Stimulated activated CD4-positive, alpha-beta T cell treated with anti-CD3 and anti-CD28 coated beads, TNF-alpha, amount 100 ng/mL, for 24 hours (primary cell): ENCODE measurements at regions not wholly inside any gene's neighbourhood (a gene's known extent, or its start where the extent isn't known, plus 50 kb on each side); places are given as distances from the start of the nearest gene placed in this dataset.
"Not testable (repeated sequence)": the region's sequence is repeated elsewhere in the genome, so short reads cannot be mapped to it uniquely, and the experiment has no call there.

ENCODE experiments used
- DNase-seq, 3 experiments: peaks; one replicate each; pipeline ENCODE4 v3.0.0-alpha.2; 2020; ENCODE audit warnings: low read depth in 3 of 3

DNA sequence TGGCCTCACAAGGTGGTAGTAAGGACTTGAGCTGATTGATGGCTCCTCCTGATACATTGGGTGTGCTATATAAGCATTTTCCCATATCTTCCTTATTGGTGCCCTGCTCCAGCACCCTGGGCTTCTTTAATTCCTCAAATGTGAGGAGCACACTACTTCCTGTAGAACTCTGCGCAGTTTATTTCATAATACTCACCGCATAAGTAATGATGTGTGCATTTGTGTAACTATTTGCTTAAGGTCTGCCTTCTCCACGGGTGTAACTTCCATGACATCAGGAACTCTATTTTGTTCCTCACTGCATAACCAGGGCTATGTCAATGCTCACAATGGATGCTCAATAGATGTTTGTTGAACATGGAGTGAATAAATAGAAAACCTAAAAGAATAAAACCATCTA lies 392.2 kb downstream of the SEC23A start:
- no peak for DNase-seq

- no peak for DNase-seq
These were observed 392.8 kb downstream of the SEC23A start for GRCh38 chr14:38710196-38710595.

GRCh38 chr14:38705220-38705619 lies 397.8 kb downstream of the SEC23A start:
- DNase-seq = no peak

- no peak for DNase-seq
These were observed 398.8 kb downstream of the SEC23A start for GRCh38 chr14:38704220-38704619.

- DNase-seq = no peak
These were observed 406.1 kb downstream of the SEC23A start for GRCh38 chr14:38696925-38697324.

- no peak for DNase-seq
These were observed 409.6 kb downstream of the SEC23A start for GRCh38 chr14:38693423-38693822.

DNA sequence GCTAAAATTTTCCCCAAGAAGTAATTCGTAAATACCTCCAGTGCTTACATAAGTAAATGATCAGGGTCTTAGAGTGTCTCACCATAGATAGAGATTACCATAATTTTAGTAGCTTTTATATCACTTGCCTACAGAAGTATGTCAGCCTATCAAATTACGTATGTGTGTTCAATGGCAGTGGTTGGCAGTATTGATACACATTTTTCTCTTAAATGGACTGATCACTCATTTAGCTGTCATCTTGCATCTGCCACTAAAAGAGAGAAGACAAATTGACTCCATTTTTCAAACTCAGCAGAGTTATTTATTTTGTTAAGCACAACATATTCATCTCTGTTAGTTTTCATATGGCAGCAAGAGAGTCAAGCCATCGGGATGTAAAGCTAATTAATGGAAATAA lies 413.1 kb upstream of the CLEC14A start:
- no peak for DNase-seq

DNA sequence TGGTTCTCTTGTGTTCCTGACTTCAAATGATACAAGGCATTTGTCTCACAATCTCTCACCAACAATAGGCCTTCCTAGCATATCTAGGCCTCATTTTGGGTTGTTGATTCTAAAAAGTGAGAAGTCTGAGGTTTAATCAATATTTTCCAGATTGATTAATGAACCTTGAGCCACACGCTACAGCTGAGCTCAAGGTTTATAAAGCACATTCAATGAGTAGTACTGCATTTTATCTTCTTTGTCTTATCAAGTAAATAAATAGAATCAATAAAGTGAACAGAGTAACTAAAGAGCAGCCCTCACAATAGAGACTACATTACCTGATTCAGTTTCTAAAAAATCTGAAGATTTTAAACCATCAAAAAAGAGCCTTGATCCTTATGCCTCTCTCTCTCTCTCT lies 407.5 kb upstream of the CLEC14A start:
- no peak for DNase-seq

DNA sequence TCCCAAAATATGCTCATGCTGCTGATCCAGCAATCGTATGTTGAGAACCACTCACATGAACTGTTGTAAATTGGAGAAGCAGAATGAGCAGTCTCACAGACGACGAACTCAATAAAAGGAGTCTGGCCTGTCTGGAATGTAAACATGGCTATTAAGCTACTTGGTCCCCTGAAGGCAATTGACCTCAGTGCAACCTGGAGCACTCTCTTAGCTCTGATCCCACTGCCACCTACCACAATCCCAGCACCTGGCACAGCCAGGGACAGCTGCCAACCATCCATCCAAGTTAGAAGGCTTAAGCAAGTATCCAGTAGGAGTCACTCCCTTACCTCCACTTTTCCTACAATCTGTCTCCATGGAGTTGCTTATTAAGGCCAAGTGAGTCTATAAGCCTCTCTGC lies 406.9 kb upstream of the CLEC14A start:
- no peak for DNase-seq

GRCh38 chr14:38646391-38646790 lies 390.5 kb upstream of the CLEC14A start:
- no peak for DNase-seq

GRCh38 chr14:38634913-38635312 lies 379.0 kb upstream of the CLEC14A start:
- DNase-seq = not testable (repeated sequence)

GRCh38 chr14:38629412-38629811 lies 373.5 kb upstream of the CLEC14A start:
- DNase-seq = no peak

- DNase-seq = no peak
These were observed 371.3 kb upstream of the CLEC14A start for GRCh38 chr14:38627163-38627562.

DNA sequence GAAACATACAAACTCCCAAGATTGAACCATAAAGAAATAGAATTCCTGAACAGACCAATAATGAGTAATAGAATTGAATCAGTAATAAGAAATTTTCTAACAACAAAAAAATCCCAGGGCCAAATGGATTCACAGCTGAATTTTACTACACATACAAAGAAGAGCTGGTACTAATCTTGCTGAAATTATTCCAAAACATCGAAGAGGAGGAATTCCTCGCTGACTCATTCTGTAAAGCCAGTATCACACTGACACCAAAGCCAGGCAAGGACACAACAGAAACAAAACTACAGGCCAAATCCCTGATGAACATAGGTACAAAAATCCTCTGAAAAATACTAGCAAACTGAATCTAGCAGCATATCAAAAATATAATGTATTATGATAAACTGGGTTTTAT lies 367.8 kb upstream of the CLEC14A start:
- DNase-seq = no peak

GRCh38 chr14:38618514-38618913 lies 362.6 kb upstream of the CLEC14A start:
- DNase-seq = no peak

- DNase-seq = no peak
These were observed 361.1 kb upstream of the CLEC14A start for GRCh38 chr14:38616959-38617358.

GRCh38 chr14:38611928-38612327 lies 356.0 kb upstream of the CLEC14A start:
- DNase-seq = no peak

- DNase-seq = no peak
These were observed 352.4 kb upstream of the CLEC14A start for GRCh38 chr14:38608244-38608643.

DNA sequence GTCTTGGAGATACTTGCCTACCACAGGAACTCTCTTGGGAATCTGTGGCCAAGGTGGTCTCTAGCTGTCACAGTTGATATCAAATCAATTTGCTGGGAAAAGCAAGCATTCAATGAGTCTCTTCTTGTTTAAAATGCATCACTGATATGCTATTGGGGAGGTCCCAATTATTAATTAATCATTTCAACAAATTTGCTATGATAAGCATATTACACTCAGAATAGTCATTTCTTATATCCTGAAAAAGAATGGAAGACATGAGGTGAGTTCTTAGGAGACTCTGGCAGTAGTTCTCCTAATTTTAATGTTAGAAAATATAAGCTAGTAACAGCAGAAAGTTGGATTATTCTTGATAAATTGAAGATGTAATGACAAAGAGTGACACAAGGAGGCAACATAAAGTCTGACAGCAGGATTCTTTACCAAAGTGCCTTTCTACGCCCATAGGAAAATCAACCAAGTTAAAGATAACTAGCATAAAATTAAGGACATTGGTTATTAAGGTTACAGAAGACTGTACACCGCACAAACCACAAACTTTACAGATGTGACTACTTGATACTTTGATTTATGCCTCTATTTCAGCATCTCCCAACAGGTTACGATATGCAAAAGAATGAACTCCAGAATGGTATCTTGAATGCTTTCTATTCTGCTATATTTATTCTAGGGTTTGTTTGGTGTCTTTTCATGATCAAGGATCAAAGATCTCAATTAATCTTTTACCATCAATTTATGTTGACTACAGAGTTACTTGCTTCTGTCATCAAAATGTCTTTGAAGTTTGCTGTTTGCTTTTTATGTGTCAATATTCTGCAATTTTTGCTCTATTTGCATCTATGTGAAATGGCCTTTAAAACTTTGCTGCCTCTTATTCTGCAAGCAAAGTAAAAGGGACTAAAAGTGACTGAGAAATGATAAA lies 349.6 kb upstream of the CLEC14A start:
- DNase-seq = no peak

DNA sequence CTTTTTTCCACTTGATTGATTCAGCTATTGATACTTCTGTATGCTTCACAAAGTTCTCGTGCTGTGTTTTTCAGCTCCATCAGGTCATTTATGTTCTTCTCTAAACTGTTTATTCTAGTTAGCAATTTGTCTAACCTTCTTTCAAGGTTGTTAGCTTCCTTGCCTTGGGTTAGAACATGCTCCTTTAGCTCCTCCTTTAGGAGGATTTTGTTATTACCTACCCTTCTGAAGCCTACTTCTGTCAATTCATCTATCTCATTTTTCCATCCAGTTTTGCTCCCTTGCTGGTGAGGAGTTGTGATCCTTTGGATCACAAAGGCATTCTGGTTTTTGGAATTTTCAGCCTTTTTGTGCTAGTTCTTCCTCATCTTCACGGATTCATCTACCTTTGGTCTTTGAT lies 344.7 kb upstream of the CLEC14A start:
- DNase-seq = not testable (repeated sequence)

DNA sequence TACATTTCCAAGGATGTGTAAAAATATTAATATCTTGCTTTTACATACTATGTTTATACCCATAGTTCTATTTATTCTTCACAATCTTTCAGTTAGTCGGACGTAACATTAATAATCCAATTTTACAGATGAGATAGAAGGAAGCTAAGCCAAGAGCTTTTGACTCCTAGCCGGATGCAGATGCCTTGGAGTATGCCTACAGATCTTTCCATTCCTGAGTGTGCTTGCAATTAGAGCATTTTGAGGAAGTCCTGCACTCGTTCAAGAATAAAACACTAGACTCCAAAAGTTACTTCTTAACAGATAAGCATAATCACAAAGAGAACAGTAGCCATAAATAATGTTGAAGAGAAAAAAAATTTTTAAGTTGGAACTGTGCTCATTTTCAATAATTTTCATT lies 337.6 kb upstream of the CLEC14A start:
- DNase-seq = no peak

DNA sequence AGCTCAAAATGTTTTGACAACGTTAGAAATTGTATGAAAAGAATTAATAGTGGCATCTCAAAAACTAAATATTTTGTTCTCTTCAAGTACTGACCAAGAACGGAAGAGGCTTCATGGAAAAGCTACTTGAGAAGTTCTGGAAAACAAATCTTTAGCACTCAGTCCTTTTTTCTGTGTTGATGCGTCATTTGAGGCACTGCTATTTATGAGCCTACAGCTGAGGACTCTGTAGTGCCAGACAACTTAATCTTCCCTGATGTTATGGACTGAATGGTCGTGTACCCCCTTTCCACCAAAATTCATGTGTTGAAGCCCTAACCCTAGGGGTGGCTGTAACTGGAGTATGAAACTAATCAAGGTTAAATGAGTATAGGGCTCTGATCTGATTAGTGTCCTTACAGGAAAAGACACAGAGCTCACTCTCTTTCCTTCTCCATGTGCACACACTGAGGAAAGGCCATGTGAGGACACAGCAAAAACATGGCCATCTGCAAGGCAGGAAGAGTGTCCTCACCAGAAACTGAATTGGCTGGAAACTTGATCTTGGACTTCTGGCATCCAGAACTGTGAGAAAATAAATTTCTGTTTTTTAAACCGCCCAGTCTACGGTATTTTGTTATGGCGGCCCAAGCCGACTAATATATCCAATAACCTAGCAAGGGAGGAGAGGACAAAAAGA lies 337.0 kb upstream of the CLEC14A start:
- DNase-seq = no peak

GRCh38 chr14:38589747-38590350 lies 334.0 kb upstream of the CLEC14A start:
- DNase-seq = no peak
